SK-N-SH (cell line): ENCODE measurements at regions not wholly inside any gene's neighbourhood (a gene's known extent, or its start where the extent isn't known, plus 50 kb on each side); places are given as distances from the start of the nearest gene placed in this dataset.

ENCODE experiments used
- CTCF ChIP-seq: fragments of 200-600 bp; sonication (generic); IDR thresholded peaks from 2 replicates; pipeline ENCODE4 v1.6.1; 2017; ENCODE audit warnings: antibody characterized with exemption, mild to moderate bottlenecking, moderate library complexity
- ELF1 ChIP-seq: IDR thresholded peaks from 2 replicates; pipeline ENCODE4 v1.4.0; 2012
- FOXJ3 ChIP-seq: sonication (generic); formaldehyde crosslinking; IDR thresholded peaks from 2 replicates; pipeline ENCODE4 v1.5.1; 2020; ENCODE audit warnings: mild to moderate bottlenecking, missing genetic modification reagents
- MAX ChIP-seq: IDR thresholded peaks from 2 replicates; pipeline ENCODE4 v1.4.0; 2012; ENCODE audit warnings: low read depth
- RAD21 ChIP-seq: IDR thresholded peaks from 2 replicates; pipeline ENCODE4 v1.6.1; 2012; ENCODE audit warnings: mild to moderate bottlenecking, low read length
- TF ChIP-seq, protein P1 (sequence below): IDR thresholded peaks from 2 replicates; pipeline ENCODE4 v1.6.1; 2012; ENCODE audit warnings: mild to moderate bottlenecking, low read depth, low read length, moderate library complexity
- TF ChIP-seq, protein P2 (sequence below): fragments of 150-350 bp; IDR thresholded peaks from 2 replicates; pipeline ENCODE4 v1.6.1; 2017; ENCODE audit warnings: antibody characterized with exemption, low read length, low read depth, borderline replicate concordance

DNA sequence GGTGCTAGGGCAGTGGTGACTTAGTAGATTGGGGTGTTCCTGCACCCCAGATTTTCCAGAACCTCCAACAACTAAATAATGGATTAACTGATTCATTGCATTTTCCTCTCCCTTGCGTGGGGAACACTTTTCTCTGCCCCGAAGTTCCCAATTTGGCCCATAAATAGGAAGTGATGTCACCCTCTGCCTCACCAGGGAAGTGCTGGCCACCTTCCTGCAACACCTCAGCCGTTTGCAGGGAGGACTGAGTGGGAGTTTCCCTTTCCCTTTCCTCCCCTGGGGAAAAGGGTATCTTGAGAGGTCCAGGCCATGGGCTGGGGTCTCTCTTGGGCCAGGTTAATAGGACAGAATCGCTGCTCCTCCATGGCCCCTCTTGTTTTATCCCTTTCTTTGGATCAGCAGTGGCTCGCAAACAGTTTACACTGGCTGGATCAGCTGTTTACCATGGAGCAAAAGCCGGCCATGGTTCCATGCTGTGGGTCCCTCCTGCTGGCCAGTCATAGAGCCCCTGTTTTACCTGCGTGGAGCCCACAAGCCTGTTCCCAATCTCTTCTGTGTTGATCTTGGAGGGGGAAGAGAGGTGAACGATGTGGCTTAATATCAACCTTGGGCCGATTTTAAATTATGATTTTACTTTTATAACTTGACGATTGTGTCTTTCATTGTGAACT, 91.6 kb upstream of the VRK1 start:
- TF ChIP-seq CTCF (no peak), ELF1 (no peak), RAD21 (no peak), MAX (no peak), FOXJ3 (no peak)
- TF ChIP-seq, protein P1, sequence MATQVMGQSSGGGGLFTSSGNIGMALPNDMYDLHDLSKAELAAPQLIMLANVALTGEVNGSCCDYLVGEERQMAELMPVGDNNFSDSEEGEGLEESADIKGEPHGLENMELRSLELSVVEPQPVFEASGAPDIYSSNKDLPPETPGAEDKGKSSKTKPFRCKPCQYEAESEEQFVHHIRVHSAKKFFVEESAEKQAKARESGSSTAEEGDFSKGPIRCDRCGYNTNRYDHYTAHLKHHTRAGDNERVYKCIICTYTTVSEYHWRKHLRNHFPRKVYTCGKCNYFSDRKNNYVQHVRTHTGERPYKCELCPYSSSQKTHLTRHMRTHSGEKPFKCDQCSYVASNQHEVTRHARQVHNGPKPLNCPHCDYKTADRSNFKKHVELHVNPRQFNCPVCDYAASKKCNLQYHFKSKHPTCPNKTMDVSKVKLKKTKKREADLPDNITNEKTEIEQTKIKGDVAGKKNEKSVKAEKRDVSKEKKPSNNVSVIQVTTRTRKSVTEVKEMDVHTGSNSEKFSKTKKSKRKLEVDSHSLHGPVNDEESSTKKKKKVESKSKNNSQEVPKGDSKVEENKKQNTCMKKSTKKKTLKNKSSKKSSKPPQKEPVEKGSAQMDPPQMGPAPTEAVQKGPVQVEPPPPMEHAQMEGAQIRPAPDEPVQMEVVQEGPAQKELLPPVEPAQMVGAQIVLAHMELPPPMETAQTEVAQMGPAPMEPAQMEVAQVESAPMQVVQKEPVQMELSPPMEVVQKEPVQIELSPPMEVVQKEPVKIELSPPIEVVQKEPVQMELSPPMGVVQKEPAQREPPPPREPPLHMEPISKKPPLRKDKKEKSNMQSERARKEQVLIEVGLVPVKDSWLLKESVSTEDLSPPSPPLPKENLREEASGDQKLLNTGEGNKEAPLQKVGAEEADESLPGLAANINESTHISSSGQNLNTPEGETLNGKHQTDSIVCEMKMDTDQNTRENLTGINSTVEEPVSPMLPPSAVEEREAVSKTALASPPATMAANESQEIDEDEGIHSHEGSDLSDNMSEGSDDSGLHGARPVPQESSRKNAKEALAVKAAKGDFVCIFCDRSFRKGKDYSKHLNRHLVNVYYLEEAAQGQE = no peak
- TF ChIP-seq, protein P2, sequence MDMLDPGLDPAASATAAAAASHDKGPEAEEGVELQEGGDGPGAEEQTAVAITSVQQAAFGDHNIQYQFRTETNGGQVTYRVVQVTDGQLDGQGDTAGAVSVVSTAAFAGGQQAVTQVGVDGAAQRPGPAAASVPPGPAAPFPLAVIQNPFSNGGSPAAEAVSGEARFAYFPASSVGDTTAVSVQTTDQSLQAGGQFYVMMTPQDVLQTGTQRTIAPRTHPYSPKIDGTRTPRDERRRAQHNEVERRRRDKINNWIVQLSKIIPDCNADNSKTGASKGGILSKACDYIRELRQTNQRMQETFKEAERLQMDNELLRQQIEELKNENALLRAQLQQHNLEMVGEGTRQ = no peak
